HFFc6 (cell line): ENCODE measurements at regions not wholly inside any gene's neighbourhood (a gene's known extent, or its start where the extent isn't known, plus 50 kb on each side); places are given as distances from the start of the nearest gene placed in this dataset.

Experiments used
- DNase-seq: peaks from one replicate; pipeline ENCODE4 v3.0.0-alpha.2; 2018
- H3K27ac Mint-ChIP-seq: 2 replicates; pipeline ENCODE4 v1.8.0; 2020; ENCODE audit warnings: mild to moderate bottlenecking, mixed read lengths
- H3K27me3 Mint-ChIP-seq: 2 replicates; pipeline ENCODE4 v1.8.0; 2021; ENCODE audit warnings: mild to moderate bottlenecking, moderate library complexity, mixed read lengths; ENCODE audit not compliant: insufficient read depth
- H3K36me3 Mint-ChIP-seq: 2 replicates; pipeline ENCODE4 v1.8.0; 2021; ENCODE audit warnings: low read depth, mixed read lengths
- H3K4me1 Mint-ChIP-seq: 2 replicates; pipeline ENCODE4 v1.8.0; 2020; ENCODE audit warnings: low read depth, mixed read lengths
- H3K4me3 Mint-ChIP-seq: 2 replicates; pipeline ENCODE4 v1.8.0; 2020; ENCODE audit warnings: mild to moderate bottlenecking, moderate library complexity, mixed read lengths
- H3K9me3 Mint-ChIP-seq: 2 replicates; pipeline ENCODE4 v1.8.0; 2020; ENCODE audit warnings: mild to moderate bottlenecking, mixed read lengths
- TF ChIP-seq, protein P1 (sequence below): fragments of 200-600 bp; sonication (generic); IDR thresholded peaks from 2 replicates; pipeline ENCODE4 v1.5.0; 2021; ENCODE audit warnings: antibody characterized with exemption, mild to moderate bottlenecking

- TF ChIP-seq, protein P1, sequence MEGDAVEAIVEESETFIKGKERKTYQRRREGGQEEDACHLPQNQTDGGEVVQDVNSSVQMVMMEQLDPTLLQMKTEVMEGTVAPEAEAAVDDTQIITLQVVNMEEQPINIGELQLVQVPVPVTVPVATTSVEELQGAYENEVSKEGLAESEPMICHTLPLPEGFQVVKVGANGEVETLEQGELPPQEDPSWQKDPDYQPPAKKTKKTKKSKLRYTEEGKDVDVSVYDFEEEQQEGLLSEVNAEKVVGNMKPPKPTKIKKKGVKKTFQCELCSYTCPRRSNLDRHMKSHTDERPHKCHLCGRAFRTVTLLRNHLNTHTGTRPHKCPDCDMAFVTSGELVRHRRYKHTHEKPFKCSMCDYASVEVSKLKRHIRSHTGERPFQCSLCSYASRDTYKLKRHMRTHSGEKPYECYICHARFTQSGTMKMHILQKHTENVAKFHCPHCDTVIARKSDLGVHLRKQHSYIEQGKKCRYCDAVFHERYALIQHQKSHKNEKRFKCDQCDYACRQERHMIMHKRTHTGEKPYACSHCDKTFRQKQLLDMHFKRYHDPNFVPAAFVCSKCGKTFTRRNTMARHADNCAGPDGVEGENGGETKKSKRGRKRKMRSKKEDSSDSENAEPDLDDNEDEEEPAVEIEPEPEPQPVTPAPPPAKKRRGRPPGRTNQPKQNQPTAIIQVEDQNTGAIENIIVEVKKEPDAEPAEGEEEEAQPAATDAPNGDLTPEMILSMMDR = no peak
- no peaks in the 10 kb centered on the region for H3K27me3 Mint-ChIP-seq
- no peak overlapping the region for H3K27ac Mint-ChIP-seq
- H3K36me3 Mint-ChIP-seq = no peaks in the 10 kb centered on the region
- no peak for DNase-seq
- no peaks in the 10 kb centered on the region for H3K9me3 Mint-ChIP-seq
- H3K4me3 Mint-ChIP-seq = no peak overlapping the region
- H3K4me1 Mint-ChIP-seq = peaks cover 29% of the 10 kb centered on the region
Measured at GRCh38 chrX:11949291-11949690, 189.0 kb upstream of the FRMPD4 start.

- H3K9me3 Mint-ChIP-seq = no peaks in the 10 kb centered on the region
- TF ChIP-seq, protein P1 = no peak
- H3K4me1 Mint-ChIP-seq = peaks cover 27% of the 10 kb centered on the region
- no peaks in the 10 kb centered on the region for H3K27me3 Mint-ChIP-seq
- no peak for DNase-seq
- no peaks in the 10 kb centered on the region for H3K36me3 Mint-ChIP-seq
- no peak overlapping the region for H3K27ac Mint-ChIP-seq
- H3K4me3 Mint-ChIP-seq = no peak overlapping the region
Measured at GRCh38 chrX:11952176-11952720, 186.0 kb upstream of the FRMPD4 start.

DNA sequence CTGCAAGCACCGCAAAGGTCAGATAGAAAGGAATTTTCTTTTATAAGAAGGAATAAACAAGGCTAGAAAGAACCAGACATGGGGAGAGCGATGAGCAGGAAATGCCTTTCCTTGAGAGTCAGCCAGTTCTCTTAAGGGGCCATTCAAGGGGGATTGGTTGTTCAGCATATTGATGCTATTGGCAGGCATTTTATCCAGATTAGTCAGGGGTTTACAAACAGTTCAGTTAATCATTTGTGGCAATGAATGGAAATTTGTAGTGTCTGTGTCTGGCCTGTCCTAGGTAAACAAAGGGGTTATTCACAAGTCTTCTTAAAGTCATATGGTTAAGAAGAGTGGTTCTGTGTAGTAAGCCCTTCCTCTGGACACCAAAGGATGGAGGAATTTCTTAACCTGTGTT is 184.7 kb upstream of the FRMPD4 start:
- Mint-ChIP-seq H3K4me1 (peaks cover 27% of the 10 kb centered on the region), H3K27ac (peak overlapping the region; percentile 49), H3K27me3 (no peaks in the 10 kb centered on the region), H3K9me3 (no peaks in the 10 kb centered on the region), H3K36me3 (no peaks in the 10 kb centered on the region), H3K4me3 (peak overlapping the region; percentile 17; the same call in 1 of the 2 replicates)
- DNase-seq = peak; percentile 77
- TF ChIP-seq, protein P1 = no peak

GRCh38 chrX:11954176-11954575 is 184.1 kb upstream of the FRMPD4 start:
- Mint-ChIP-seq H3K4me3 (no peak overlapping the region), H3K27me3 (no peaks in the 10 kb centered on the region), H3K4me1 (peaks cover 27% of the 10 kb centered on the region), H3K27ac (peak overlapping the region; percentile 49; the same call in 1 of the 2 replicates), H3K36me3 (no peaks in the 10 kb centered on the region), H3K9me3 (no peaks in the 10 kb centered on the region)
- DNase-seq = no peak
- TF ChIP-seq, protein P1 = no peak

- Mint-ChIP-seq H3K36me3 (no peaks in the 10 kb centered on the region), H3K27ac (no peak overlapping the region), H3K4me1 (no peaks in the 10 kb centered on the region), H3K27me3 (no peaks in the 10 kb centered on the region), H3K4me3 (no peak overlapping the region), H3K9me3 (no peaks in the 10 kb centered on the region)
- DNase-seq = no peak
- TF ChIP-seq, protein P1 = no peak
Measured at GRCh38 chrX:11960031-11960430, 178.2 kb upstream of the FRMPD4 start.

DNA sequence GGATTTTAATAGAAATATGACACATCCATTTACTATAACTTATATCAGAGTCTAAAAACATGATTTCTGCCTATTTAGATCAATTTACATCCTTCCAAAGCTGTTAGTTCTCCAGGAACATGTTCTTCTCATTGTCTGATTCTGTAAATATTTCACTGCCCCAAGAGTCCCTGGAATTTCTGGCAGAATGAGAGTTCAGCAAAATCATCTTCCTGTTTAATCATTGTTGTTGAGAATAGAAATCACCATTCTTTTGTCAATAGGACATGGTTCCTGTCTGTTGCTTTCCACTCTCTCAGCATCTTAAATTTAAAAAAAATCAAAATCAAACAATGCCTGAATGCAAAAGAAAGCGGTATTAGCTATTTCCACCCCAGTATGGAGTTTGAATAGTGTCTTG is 172.8 kb upstream of the FRMPD4 start:
- Mint-ChIP-seq H3K27ac (no peak overlapping the region), H3K4me3 (no peak overlapping the region), H3K27me3 (no peaks in the 10 kb centered on the region), H3K36me3 (no peaks in the 10 kb centered on the region), H3K4me1 (peaks cover 23% of the 10 kb centered on the region), H3K9me3 (no peaks in the 10 kb centered on the region)
- no peak for DNase-seq
- TF ChIP-seq, protein P1 = no peak
